ENCODE measurements at regions not wholly inside any gene's neighbourhood (a gene's known extent, or its start where the extent isn't known, plus 50 kb on each side); places are given as distances from the start of the nearest gene placed in this dataset.
"Not testable (repeated sequence)": the region's sequence is repeated elsewhere in the genome, so short reads cannot be mapped to it uniquely, and the experiment has no call there.

DNA sequence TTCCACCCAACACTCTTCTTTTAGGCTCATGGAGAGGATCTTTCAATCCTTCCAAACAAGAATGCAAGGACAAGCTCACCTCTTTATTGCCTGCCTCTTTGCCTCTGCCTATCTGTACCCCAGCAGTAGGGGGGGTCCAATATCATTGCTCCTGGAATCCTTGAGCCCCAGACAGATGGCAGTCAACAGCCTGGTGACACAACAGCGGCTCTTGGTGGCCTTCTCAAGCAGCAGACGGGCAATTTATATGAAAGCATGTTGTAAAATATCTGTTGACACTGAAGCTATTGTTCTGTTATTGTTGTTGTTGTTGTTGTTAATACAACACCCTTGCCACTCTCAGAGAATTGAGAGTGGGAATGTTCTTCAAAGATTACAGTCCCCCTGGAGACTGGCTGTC is 480.0 kb upstream of the CADM1 start:
- FAIRE-seq, result no peak

- FAIRE-seq, result no peak
These were observed 478.5 kb upstream of the CADM1 start for GRCh38 chr11:115982666-115983065.

DNA sequence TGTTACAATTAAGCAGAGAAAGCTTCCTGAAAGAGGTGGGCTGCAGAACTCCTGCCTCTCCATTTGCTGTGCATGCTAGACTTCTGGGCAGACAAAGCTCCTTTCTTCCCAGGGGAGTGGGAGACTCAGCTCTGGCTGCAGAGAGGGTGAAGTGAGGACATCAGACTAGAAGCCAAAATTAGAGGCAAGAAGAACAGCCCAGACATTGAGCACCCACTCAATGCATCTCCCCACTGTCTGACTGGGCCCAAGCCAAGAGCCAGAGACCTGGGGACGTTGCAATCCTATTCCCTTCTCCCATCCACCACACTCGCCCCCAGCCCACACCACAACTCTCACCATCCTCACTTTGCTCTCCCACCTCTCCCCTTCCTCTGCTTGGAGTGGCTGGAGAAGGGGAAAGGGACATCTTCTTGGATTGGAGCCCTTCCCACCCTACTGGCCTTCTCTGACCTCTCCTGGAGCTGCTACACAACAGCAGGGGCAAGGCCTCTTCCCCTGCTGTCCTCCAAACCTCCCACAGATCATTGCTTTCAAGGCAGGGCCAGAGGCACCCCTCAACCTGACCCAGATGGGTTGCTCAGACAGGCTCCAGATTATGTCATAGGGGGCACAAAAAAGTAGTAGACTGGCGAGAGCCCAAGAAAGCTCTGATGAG is 477.7 kb upstream of the CADM1 start:
- no peak for FAIRE-seq

DNA sequence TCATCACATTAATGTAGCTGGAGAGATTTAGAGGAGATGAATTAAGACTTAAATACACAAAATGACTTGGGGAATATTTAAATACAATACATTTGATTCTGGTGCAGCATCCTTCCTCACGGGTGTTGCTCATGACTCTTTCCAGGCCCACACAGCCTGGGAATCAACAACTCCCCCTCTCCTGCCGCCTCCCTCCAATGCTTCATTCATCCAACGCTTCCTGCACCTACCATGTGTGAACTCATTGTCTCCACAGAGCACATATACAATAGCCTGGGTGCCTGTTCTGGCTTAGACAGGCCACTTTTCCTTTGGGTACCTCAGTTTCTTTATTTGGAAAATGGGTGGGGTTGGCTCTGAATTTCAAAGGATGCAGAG is 476.9 kb upstream of the CADM1 start:
- FAIRE-seq, result no peak

- FAIRE-seq, result no peak
These were observed 476.3 kb upstream of the CADM1 start for GRCh38 chr11:115980337-115981103.

GRCh38 chr11:115974703-115975102 is 470.5 kb upstream of the CADM1 start:
- no peak for FAIRE-seq

- not testable (repeated sequence) for FAIRE-seq
These were observed 463.0 kb upstream of the CADM1 start for GRCh38 chr11:115967203-115967602.

DNA sequence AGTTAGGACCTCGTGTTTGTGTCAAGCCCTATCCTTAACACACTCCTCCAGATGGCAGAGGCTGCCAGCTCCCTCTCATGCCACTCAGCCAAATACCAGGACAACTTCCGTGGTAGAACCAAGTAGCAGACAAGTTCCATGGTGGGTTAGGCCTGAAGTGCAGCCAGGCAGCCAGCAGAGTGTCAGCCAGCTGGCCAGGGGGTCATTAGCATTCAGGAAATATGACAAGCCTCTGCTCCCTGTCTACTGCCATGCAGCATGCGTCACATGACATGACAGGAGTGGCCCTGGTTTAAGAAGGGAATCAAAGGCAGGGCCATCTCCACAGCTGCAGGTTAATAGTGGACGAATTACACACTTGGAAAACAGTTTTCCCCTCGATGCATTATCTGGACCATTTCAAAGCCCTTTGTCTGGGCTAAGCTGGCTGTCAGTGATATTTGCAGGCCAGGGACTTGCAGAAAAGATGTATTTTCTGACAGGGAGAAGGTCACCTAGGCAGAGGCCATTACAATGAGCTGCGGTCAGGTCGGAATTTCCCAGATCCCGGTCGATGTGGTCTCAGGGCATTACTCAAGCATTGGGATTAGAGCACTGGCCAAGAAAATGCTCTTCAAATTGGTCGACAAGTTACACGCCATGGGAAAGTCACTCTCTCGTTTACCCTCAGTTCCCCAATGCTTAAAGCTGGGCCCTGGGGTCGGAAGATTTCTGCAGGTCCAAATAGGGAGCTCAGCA is 461.7 kb upstream of the CADM1 start:
- no peak for FAIRE-seq

- FAIRE-seq, result no peak
These were observed 459.9 kb upstream of the CADM1 start for GRCh38 chr11:115964091-115964490.

DNA sequence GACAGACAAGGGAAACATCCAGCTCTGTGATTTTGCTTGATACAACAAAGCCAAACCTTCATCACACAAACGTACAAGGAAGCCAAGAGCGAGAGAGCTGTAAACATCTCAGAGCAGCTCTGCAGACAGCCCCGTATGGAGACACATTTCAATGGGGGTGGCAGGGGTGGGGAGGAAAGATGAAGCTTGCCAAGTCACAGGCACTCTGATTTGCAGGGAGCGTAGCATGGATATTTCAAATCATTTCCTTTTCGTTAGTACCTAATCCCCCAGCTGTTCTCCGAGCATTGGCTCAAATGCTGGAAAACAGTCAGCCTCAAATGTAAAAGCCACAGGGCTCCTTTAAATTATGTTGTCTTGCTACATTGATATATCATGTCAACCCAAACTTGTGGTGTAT is 458.9 kb upstream of the CADM1 start:
- no peak for FAIRE-seq

DNA sequence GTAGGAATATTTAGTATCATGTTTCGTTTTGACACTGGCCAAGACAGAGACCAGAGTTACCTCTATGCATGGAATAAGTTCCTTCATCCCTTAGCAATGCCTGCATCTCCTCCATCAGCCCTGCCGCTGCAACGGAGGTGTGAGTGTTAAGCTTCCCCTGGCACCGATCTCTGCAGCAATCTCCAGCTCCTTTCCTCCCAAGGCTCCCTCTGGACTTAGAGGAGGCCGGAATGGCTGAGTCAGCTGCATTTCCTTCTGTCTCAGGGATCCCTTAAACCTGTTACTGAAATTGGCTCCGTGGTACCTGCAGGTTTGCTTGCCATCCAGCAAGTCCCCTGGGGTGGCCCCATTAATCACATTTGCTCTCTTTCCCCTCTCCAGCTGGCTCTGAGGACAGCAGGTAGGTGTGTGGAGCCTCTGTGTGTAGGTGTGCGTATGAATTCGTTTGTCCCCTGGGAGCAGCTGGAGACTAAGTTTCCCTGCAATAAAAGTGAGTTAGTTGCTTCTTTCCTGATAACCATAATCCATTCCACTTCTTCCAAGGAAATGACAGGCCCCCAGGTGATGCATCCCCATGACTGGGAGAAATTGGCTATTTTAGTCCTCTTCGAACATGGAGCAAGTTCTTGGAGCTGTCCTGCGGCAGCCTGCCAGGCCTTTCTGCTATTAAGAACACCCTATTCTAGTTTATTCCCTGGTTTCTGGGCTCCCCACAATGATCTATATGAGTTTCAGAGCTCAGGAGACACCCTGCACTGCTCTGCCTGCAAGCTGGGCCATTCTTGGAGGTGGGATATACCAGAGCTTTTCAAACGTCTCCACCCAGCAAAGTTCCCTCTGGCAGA is 457.2 kb upstream of the CADM1 start:
- FAIRE-seq, result no peak

DNA sequence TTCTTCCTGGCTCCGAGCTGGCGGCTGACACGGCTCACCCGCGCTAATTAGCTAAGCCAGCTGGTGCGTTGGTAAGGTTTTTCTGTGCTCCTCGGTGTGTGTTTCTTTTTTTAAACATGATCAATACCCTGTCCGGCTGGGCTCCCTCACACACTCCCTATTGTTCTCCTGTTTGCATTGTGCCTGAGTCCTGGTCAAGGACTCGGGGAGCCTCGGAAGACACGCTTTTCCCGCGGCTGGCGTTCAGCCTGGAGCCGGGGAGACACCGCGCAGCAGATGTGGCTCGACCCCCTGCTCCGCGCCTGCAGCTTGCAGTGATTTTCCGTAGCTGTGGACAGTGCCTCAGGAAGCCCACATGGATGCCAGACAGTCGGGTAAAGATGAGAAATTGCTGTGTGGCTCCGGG is 454.9 kb upstream of the CADM1 start:
- FAIRE-seq, result no peak

DNA sequence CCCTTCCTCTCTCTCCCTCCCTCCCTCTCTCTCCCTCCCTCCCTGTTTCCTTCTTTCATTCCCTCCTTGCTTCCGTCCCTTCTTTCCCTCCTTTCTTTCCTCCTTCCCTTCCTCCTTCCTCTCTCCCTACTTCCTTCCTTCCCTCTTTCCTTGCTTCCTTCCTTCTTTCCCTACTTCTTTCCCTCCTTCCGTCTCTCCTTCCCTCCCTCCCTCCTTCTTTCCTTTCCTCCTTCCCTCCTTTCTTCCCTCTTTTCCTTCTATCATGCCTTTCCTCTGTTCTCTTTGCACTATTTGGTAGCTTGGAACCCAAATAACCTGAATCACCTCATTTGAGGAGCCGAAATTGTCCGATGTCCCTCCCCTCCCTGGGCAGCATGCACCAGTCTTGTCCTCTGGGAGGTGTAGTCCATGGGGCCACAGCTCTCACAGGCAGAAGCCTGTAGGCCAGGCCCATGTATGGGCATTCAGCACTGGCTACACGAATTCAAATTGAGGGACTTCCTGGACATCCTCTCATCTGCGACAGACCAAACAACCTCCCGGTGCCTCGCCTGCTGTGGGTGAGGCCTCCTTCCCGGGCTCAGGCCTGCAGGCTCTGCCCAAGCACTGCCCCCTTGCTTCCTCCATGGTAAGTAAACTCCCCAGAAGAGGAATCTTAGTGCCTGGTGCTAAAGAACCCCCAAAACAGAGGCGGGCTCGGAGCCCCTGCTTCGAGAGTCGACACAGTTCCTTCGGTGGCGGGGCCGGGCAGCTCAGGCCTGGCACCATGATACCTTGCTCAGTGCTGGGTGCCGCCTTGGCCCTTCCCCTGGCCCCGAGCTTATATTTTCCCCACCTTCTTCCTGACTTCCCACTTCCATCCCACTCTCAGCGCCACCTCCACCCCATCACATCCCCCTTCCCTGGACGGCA is 454.1 kb upstream of the CADM1 start:
- FAIRE-seq, result no peak

DNA sequence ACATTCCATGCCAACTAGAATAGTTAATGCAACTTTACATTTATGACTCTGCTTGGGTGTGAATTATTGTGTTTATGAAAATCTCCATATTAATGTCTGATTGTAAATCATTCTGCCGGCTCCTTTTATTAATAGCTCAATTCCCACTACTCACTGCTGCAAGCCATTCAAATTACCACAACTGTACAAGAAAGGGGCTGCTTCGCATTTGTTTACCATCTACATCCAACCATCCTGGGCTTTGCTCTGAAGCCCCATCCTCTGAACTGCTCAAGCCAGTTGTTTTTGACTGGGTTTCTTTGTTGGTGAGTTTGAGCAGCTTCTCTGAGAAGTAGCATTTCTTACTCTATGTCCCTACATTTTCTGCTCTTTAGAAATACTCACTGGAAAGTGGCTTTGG is 451.6 kb upstream of the CADM1 start:
- FAIRE-seq, result no peak

DNA sequence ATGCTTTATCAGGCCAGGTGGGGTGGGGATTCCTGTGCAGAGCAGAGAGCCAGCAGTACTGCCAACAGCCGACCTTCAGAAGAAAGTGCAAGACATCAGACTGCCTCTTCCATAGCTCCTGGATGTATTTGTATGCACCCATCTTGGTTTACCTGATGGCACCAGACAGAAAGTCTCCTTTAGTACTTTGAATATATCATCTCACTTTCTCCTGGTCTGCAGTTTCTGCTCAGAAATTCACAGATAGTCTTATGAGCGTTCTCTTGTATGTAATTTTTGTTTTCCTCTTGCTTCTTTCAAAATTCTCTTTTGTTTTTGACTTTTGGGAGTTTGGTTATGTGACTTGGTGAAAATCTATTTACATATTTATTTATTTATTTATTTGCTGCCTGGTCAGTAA is 446.4 kb upstream of the CADM1 start:
- no peak for FAIRE-seq

DNA sequence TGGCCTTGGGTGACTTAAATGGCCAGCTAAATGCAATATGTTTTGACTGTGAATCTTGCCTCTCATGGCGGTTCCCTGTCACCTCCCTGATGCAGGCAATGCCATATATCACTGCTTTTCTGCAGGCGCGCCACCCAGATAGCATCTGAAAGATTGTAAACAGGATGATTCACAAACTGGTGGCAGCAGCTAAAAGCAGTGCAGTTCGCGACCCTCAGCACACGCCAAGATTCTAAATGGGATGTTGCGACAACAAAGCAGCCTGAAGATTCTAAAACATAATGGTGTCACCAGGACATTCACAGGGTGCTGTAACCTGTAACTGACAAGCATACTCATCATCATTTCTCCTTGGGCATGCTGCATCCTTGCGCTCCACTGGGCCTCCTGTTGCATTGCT is 440.4 kb upstream of the CADM1 start:
- no peak for FAIRE-seq

GRCh38 chr11:115942011-115942410 is 437.8 kb upstream of the CADM1 start:
- FAIRE-seq, result no peak

DNA sequence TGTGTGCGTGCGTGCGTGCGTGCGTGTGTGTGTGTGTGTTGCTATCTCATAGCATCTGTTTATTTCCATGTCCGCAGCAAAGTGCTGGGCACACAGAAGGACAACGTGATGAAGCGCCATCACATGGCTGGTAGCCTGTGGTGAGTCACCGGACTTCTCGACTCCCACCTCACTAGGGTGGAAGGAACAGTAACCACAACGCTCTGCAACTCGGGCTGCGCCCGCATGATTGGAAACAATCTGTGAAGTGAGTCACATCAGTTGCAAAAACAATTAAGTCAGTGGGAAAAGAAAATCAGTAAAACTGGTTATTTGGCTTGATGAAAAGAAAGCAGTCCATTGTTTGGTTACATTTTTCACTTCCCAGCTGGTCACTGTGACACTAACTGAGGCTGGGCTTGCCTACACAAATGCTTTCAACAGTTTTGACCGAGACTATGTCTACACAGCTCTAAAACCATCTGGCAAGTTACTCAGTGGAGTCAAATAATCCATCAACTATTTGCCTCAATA is 437.3 kb upstream of the CADM1 start:
- no peak for FAIRE-seq

DNA sequence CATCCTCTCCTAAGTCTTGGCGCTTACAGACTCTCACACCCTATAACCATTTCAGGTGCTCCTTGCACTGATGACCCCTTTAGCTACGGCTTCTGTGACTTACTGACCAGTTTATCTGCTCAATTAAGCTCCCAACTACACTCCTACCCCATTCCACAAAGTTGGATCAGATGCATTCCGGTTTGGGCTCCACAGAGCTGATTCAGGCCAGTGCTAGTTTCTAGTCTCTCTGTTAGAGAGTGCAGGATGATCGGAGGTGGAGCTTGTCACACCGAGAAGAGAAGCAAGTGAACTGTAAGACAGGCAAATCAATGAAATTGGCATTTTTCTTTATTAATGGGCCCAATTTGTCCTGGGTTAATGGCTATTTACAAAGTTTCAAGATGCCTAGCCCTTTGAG is 436.8 kb upstream of the CADM1 start:
- FAIRE-seq, result no peak

DNA sequence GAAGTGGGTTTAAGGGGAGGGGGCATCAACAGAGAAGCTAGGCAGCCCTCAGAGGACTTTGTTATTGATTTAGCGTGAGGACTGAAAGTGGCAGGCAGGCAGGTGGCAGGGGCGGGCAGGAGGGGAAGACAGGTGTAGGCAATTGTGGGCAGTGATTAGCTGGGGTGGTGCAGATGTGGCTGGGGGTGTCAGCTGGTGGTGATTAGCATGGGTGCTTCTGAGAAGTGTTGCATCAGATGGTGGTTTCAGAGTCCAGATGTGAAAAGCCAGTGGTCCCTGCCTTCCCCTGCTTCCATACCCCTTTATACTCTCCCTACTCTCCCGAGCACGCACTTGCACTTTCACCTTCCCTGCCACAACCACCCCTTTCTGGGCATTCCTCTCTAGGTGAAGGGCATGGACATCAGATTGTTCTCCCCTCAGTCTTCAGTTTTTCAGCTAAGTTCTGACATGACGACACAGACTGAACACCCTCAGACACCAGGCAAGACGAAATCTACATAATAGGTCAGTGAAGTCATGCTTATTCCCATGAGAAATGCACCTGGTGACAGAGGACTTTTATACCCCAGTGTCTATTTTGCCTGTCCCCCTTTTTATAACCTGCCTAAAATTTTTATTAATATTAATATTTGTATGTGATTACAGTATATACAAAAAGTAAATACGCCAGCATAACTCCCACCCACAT is 435.7 kb upstream of the CADM1 start:
- no peak for FAIRE-seq

DNA sequence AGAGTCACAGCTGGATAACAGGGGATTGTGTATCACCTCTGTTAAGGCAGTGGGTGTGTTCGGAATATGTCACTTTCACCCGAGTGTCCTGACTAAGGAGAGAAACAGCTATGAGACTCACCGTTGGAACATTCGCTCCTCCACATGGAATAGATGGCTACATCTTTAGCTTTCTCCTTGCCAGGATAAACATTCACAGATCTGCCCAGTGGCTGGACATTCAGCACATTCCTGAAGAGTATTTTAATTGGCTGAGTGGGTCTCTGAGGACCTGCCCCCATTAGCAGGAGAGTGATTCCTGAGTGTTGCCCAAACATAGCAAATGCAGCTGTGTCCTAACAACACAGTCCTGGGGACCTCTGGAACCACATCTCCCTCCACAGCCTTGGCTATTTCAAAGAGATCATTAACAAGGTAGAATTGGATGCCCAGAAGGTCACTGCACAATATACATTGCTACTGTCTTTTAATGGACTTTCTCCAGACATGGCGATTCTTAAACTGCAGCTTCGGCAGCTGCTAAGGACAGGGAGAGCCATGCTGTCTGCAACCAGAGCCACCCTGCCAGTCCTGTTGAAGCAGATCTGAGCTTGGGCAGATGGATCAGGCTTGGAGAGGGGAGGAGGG is 435.0 kb upstream of the CADM1 start:
- FAIRE-seq, result no peak
